ENCODE measurements at regions not wholly inside any gene's neighbourhood (a gene's known extent, or its start where the extent isn't known, plus 50 kb on each side); places are given as distances from the start of the nearest gene placed in this dataset.
"Not testable (repeated sequence)": the region's sequence is repeated elsewhere in the genome, so short reads cannot be mapped to it uniquely, and the experiment has no call there.

- no peak for TF ChIP-seq CTCF (IDR thresholded peaks at IDR 0.05; ENCODE audit: insufficient read depth, low read length, poor library complexity, severe bottlenecking)
- DNase-seq (ENCODE audit: extremely low read depth, insufficient read length) = no peak
- no peak overlapping the region for H3K4me3 ChIP-seq (replicated peaks; ENCODE audit: low read depth, low read length)
- no peaks in the 10 kb centered on the region for H3K27me3 ChIP-seq (replicated peaks; ENCODE audit: control insufficient read depth, insufficient read depth, low read length)
- no peaks in the 10 kb centered on the region for H3K36me3 ChIP-seq (ENCODE audit: control insufficient read depth, insufficient read depth, low read length)
Observed at GRCh38 chr20:12835999-12836398, 172.8 kb upstream of the SPTLC3 start.

GRCh38 chr20:12837646-12838045 lies 171.1 kb upstream of the SPTLC3 start:
- TF ChIP-seq CTCF (IDR thresholded peaks at IDR 0.05; ENCODE audit: insufficient read depth, low read length, poor library complexity, severe bottlenecking) = no peak
- DNase-seq (ENCODE audit: extremely low read depth, insufficient read length) = no peak
- no peaks in the 10 kb centered on the region for H3K36me3 ChIP-seq (ENCODE audit: control insufficient read depth, insufficient read depth, low read length)

GRCh38 chr20:12838261-12838866 lies 170.4 kb upstream of the SPTLC3 start:
- Histone ChIP-seq H3K4me3 (replicated peaks; ENCODE audit: low read depth, low read length) (no peak overlapping the region), H3K36me3 (ENCODE audit: control insufficient read depth, insufficient read depth, low read length) (no peaks in the 10 kb centered on the region), H3K27me3 (replicated peaks; ENCODE audit: control insufficient read depth, insufficient read depth, low read length) (no peaks in the 10 kb centered on the region)
- DNase-seq (ENCODE audit: extremely low read depth, insufficient read length) = no peak
- peak; percentile 48 for TF ChIP-seq CTCF (IDR thresholded peaks at IDR 0.05; ENCODE audit: insufficient read depth, low read length, poor library complexity, severe bottlenecking)

More at GRCh38 chr20:12837646-12838045, 171.1 kb upstream of the SPTLC3 start:
- no peak overlapping the region for H3K4me3 ChIP-seq (replicated peaks; ENCODE audit: low read depth, low read length)
- H3K27me3 ChIP-seq (replicated peaks; ENCODE audit: control insufficient read depth, insufficient read depth, low read length) = no peaks in the 10 kb centered on the region

GRCh38 chr20:12847872-12848271 lies 160.9 kb upstream of the SPTLC3 start:
- no peak for TF ChIP-seq CTCF (IDR thresholded peaks at IDR 0.05; ENCODE audit: insufficient read depth, low read length, poor library complexity, severe bottlenecking)
- DNase-seq (ENCODE audit: extremely low read depth, insufficient read length) = no peak
- Histone ChIP-seq H3K27me3 (replicated peaks; ENCODE audit: control insufficient read depth, insufficient read depth, low read length) (no peaks in the 10 kb centered on the region), H3K36me3 (ENCODE audit: control insufficient read depth, insufficient read depth, low read length) (no peaks in the 10 kb centered on the region), H3K4me3 (replicated peaks; ENCODE audit: low read depth, low read length) (no peak overlapping the region)

GRCh38 chr20:12849225-12849910 lies 159.4 kb upstream of the SPTLC3 start:
- H3K4me3 ChIP-seq (replicated peaks; ENCODE audit: low read depth, low read length) = no peak overlapping the region
- no peaks in the 10 kb centered on the region for H3K27me3 ChIP-seq (replicated peaks; ENCODE audit: control insufficient read depth, insufficient read depth, low read length)
- no peaks in the 10 kb centered on the region for H3K36me3 ChIP-seq (ENCODE audit: control insufficient read depth, insufficient read depth, low read length)
- TF ChIP-seq CTCF (IDR thresholded peaks at IDR 0.05; ENCODE audit: insufficient read depth, low read length, poor library complexity, severe bottlenecking) = no peak
- DNase-seq (ENCODE audit: extremely low read depth, insufficient read length) = no peak

GRCh38 chr20:12857643-12858042 lies 151.1 kb upstream of the SPTLC3 start:
- not testable (repeated sequence) for H3K27me3 ChIP-seq (replicated peaks; ENCODE audit: control insufficient read depth, insufficient read depth, low read length); H3K4me3 ChIP-seq (replicated peaks; ENCODE audit: low read depth, low read length); H3K36me3 ChIP-seq (ENCODE audit: control insufficient read depth, insufficient read depth, low read length)

More at GRCh38 chr20:12857643-12858042, 151.1 kb upstream of the SPTLC3 start:
- DNase-seq (ENCODE audit: extremely low read depth, insufficient read length) = not testable (repeated sequence)

All from GM06990 (cell line).